GM21786 (cell line): ENCODE measurements at regions not wholly inside any gene's neighbourhood (a gene's known extent, or its start where the extent isn't known, plus 50 kb on each side); places are given as distances from the start of the nearest gene placed in this dataset.
"Not testable (repeated sequence)": the region's sequence is repeated elsewhere in the genome, so short reads cannot be mapped to it uniquely, and the experiment has no call there.

ENCODE experiments used
- ATAC-seq: cut with Tn5 transposase; IDR thresholded peaks from one replicate; pipeline ENCODE4 v1.9.1; 2021; ENCODE audit not compliant: unreplicated experiment

DNA sequence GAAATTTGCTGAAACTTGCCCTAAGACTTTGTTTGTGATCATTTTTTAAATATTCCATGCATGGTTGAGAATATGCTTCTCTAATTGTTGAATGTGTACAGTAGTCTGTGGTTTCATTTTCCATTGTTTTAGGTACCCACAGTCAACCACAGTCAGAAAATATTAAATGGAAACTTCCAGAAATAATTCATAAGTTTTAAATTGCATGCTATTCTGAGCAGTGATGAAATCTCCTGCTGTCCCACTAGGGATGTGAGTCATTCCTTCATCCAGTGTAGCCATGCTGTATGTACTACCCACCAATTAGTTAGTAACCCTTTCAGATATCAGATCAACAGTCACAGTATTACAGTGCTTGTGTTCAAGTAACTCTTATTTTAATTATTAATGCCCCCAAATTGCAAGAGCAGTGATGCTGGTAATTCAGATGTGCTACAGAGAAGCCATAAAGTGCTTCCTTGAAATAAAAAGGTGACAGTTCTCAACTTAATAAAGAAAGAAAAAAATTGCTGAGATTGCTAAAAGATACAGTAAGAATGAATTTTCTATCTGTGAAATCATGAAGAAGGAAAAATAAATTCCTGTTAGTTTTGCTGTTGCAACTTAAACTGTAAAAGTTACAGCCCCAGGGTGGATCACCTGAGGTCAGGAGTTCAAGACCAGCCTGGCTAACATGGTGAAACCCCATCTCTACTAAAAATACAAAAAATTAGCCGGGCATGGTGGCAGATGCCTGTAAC, 79.9 kb upstream of the FBXL17 start:
- ATAC-seq = no peak

- no peak for ATAC-seq
These were observed 77.9 kb upstream of the FBXL17 start for GRCh38 chr5:108459769-108460168.

DNA sequence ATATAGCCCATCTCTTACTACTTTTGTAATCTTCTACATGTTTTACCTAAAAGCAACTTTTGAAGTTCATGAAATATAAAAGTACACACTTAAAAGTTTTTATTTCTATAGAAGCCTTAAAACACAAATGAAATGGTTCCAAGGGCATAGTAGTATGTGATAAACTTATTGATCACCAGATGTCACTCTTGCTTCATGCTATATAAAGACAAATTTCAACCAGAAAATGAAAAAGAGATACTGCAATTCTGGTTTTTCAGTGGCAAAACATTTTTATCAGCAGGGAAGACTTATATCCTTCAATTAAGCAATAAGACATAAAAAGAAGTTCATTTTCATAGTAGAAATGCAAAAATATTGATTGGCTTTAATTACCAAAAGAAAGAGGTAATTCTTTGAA, 69.4 kb upstream of the FBXL17 start:
- no peak for ATAC-seq

DNA sequence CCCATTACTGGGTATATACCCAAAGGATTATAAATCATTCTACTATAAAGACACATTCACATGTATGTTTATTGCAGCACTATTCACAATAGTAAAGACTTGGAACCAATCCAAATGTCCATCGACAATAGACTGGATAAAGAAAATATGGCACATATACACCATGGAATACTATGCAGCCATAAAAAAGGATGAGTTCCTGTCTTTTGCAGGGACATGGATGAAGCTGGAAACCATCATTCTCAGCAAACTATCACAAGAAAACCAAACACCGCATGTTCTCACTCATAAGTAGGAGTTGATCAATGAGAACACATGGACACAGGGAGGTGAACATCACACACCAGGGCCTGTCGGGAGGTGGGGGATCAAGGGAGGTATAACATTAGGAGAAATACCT, 62.2 kb upstream of the FBXL17 start:
- not testable (repeated sequence) for ATAC-seq

DNA sequence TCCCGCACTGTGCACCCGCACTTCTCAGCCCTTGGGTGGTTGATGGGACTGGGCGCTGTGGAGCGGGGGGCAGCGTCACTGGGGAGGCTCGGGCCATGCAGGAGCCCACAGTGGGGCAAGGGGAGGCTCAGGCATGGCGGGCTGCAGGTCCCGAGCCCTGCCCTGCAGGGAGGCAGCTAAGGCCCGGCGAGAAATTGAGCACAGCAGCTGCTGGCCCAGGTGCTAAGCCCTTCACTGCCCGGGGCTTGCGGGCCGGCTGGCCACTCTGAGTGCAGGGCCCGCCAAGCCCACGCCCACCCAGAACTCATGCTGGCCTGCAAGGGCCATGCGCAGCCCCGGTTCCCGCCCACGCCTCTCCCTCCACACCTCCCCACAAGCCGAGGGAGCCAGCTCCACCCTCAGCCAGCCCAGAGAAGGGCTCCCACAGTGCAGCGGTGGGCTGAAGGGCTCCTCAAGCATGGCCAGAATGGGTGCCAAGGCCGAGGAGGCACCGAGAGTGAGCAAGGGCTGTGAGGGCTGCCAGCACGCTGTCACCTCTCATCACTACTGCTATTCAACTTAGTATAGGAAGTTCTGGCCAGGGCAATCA, 60.3 kb upstream of the FBXL17 start:
- not testable (repeated sequence) for ATAC-seq

DNA sequence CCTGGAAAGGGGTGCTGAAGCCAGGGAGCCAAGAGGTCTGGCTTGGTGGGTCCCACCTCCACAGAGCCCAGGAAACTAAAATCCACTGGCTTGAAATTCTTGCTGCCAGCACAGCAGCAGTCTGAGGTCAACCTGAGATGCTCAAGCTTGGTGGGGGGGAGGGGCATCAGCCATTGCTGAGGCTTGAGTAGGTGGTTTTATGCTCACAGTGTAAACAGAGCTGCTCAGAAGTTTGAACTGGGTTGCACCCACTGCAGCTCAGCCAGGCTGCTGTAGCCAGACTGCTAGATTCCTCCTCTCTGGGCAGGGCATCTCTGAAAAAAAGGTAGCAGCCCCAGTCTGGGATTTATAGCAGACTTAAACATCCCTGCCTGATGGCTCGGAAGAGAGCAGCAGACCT, 55.5 kb upstream of the FBXL17 start:
- no peak for ATAC-seq

- ATAC-seq = no peak
These were observed 54.8 kb upstream of the FBXL17 start for GRCh38 chr5:108436696-108437095.

DNA sequence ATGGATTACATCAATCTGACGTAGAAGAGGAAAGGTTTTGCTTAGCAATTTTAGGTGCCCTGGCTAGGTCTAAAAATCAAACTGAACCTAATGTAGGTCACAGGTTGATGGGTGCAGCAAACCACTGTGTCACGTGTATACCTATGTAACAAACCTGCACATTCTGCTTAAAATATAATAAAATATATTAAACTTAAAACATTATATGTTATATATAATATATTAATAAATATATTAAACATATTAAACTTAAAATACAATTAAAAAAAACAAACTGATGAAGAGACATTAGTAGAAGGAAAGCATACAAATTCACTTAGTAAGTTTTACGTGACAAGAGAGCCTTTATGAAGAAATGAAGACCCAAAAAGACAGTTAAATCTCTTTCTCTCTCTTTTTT, 51.7 kb upstream of the FBXL17 start:
- ATAC-seq = no peak

DNA sequence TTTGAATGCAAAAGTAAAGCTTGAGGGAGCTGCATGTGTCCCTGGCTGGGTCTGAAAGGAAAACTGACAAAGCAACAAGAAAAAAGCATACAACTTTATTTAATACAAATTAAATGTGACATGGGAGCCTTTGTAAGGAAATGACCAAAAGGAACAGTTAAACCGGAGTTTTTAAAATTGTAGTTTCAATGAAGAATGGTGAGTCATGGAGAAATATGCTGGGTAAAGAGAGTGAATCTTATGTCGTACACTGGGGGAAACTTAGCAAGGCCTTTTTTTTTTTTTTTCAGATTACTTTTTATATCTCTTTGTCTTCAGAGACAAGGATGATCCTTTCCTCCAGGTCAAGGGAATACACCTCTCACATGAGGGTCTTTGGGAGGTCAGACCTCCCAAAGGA, 50.1 kb upstream of the FBXL17 start:
- ATAC-seq = no peak
